ENCODE measurements at regions not wholly inside any gene's neighbourhood (a gene's known extent, or its start where the extent isn't known, plus 50 kb on each side); places are given as distances from the start of the nearest gene placed in this dataset.

DNA sequence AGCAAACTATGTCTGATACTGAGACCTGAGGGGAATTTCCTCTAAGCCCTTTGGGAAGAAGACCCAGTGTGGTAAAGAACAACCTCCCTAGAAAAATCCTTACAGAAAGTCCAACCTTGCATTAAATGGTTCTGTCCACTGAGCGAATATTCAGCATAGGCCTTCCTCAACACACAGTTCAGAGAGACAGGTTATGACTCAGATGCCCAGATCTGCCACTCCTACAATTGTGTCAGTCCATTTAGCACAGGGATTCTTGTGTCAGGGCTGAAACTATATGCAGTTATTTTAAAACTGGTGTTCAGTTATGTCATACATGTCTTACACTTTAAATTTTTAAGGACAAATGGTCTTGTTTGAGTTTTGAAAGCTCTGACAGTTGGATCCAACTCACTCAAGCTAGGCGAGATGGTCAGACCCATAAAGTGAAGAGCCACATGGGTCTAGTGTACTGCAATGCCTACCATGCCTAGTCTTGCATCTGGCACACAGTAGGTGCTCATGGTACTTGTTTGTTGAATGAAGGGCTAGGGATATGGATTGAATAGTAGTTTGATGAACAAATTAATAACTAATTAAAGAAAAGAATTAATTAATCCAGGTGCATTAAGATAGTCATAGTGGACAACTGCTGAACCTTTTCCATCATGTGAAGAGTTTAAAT is 207.5 kb upstream of the PWP1 start:
- DNase-seq = no peak

DNA sequence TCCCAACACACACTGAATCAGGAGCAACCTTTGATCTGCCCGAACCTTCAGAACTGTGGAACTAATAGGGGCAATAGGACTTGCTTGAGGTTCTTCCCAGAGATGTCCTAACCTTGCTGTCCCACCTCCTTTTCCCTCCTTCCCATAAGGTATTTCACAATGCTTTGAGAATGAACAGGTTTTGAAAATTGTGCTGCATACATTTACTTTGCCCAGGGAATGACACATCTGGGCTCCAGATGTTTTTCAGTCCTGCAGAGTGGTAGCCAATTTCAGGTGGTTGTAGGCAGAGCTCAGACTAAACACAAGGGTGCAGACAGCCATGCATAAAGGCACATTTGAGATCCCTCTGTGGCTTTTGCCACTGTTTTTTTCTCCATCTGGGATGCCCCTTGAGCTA is 206.7 kb upstream of the PWP1 start:
- DNase-seq = no peak

DNA sequence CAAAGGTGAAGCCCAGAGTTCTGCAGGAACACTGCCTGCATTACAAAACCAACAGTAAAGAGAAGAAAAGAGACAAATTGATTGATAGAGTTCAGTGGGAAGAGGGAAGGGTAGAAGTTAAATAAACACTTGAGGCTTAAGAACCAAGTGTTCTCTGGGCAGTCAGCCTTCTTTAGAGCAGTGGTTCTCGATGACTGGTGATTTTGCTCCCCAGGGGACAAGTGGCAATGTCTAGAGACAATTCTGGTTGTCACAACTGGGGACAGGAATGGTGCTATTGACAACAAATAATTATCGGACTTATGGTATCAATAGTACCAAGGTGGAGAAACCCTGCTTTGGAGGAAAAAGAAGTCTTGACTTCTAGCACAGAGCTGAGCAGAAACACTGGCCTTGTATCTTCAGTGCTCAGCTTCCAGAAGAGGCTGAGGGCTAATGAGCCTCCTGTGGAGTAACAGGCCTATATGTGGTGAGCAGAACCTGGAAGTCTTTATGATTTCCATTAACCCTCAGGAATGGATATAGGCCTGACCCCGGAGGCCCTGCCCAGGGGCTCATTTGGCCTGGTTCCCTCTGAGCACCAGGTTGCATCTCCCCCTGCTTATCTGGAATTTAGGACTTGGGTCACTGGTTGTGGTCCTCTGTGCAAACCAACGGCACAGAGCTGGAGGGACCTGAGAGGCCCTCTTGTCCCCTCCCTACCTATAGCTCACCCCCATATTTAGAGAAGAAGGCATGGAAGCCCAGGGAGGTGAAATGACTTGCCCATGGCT is 204.6 kb upstream of the PWP1 start:
- DNase-seq = no peak

DNA sequence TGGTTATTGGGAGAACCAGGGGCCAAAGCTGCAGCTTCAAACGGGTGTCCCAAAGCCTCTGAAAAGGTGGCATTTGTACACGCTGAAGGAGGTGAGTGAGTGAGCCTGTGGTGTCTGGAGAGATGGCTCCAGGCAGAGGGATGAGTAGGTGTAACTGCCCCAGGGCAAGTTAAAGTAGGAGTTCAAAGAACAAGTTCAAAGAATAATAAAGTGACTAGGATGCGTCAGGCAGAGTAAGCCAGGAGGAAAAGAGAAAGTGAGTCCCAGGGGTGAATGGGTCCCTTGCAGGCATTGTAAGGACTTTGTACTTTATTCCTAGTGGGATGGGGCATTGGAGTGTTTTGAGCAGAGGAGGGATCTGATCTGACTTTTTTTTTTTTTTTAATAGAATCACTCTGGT is 201.4 kb upstream of the PWP1 start:
- DNase-seq = no peak

DNA sequence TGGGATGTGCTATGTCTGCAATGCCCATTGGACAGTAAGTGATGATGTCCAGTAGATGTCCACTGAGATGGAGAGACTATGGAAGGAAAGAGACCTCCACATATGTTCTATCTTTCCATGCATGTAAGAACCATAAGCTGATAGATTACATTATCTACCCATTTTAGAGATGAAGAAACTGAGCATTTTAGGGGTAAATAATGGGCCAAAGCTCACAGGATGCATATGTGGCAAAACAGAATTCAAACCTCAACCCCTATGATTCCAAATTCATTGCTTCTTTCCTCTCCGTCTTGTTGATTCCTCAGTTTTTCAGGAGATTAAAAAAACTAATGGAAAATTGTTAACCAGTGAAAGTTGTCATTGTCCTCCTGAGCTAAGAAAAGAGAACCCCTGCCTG is 200.7 kb upstream of the PWP1 start:
- DNase-seq = no peak

DNA sequence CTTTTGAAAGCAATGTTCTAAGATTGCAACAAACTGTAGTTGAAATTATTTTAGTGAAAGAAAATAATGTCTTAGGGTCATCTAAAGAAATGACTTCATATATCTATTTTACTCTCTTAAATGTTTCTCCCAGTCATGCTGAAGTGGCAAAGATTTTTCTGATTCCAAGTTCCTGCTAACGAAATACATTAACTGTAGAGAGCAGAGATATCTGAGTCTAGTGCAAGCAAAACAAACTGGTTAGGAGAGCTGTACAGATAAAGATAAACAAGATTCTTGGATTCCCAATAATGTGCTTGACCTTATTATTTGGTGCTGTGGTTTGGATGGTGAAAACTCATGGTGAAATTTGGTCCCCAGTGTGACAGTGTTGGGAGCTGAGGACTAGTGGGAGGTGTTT is 199.9 kb upstream of the PWP1 start:
- no peak for DNase-seq

DNA sequence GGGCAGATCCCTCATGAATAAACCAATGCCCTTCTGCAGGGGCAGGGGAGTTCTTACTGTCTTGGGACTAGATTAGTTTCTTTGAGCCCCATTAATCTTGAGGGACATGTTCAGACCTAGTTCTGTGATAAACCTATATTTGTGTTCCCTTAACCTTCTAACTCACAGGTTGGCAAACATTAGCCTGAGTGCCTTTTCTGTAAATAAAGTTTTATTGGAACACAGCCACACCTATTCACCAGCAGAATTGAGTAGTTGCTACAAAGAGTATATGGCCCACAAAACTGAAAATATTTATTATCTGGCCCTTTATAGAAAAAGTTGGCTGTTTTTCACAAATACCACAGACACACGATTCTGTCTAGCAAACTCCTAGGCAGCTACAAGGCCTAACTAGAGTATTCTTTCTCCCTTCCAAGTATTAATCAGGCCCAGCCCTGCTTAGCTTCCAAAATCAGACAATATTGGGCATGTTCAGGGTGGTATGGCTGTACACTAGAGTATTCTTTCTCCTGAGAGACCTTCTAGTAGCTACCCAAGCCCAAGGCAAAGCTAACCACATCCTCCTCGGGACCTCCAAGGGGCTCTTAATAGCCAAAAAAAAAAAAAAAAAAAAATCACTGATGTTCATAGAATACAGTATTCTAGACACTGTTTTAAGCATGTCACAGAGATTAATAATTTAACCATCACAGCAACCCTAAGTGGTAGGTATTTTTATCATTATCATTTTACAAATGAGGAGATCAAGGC is 199.3 kb upstream of the PWP1 start:
- no peak for DNase-seq

DNA sequence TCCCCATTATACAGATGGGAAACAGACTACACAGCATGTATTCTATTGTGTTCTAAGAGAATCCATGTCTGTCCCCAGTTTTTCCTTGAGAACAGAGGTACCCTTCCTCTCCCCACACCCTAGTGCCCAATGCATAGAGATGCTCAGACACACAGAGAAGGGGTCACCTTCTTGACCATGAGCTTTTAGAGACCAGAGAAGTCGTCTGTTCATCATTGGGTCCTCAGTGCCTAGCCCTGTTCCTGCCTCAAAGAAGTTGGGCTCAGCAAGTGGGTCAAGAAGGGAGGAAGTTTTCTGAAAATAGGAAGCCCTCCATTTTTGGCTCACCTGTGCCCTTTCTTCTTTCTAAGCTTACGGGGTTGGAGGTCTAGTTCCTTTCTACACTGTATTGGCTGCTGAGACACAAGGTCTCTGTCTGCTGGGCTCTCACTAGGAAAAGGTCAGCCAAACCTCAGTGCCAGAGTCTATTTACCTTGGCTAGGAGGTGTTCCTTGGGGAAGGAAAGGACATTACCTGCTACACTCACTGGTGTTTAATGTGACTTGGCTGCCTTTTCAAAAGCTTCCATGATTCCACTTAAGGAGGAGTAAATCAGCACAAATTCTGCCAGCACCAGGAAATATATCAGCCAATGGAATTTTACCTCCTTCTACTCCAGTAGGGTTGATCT is 198.5 kb upstream of the PWP1 start:
- DNase-seq = no peak

DNA sequence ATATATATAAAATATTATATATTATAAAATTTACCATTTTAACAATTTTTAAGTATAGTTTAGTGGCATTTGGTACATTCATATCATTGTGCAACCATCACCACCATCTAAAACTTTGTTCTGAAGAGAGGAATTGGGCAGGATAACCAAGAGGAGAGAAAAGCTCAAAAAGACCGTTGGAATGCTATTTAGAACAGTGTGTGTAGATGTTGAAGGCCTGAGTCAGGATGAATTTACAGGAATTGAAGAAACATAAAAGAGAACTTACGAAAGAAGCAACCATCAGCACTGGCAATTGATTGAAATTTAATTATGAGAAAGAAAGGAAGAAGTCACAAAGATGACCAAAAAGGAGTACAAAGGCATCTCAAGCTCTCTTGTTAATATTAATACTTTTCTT is 196.9 kb upstream of the PWP1 start:
- no peak for DNase-seq

DNA sequence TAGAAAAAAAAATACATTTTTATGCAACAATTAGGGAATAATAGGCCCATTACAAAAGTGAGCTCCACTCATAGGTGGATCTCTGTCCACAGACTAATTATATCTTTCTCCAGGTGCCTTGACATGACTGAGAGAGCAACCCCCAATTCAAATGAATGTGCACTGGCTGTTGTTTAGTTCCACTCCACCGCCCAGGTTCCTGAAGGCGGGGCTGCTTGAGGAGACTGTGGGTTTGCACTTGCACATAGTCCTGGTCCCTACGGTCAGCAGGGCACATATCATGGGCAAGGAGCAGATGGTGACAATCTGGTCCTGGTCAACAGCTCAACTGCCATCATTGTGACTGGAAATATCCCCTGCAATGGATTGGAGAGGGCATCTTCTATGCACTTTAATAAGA is 195.6 kb upstream of the PWP1 start:
- DNase-seq = no peak

DNA sequence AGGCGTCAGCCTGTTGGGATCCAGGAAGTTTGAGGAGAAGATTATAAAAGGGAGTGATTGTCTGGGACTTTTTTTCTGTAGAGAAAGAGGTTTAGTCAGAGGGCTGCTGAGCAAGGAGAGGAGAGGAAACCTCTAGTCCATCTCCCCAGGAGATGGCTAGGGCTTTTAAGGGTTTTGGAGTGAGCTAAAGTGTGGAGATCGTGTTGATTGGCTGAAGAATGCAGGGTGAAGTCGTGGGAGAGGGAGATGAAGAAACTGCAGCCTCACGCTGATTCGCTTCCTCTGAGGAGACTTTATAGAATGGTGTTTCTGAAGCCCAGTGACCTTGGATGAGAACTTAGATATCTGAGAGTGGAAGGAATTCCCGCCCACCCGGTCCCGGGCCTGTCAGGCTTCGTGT is 193.7 kb upstream of the PWP1 start:
- DNase-seq = no peak

DNA sequence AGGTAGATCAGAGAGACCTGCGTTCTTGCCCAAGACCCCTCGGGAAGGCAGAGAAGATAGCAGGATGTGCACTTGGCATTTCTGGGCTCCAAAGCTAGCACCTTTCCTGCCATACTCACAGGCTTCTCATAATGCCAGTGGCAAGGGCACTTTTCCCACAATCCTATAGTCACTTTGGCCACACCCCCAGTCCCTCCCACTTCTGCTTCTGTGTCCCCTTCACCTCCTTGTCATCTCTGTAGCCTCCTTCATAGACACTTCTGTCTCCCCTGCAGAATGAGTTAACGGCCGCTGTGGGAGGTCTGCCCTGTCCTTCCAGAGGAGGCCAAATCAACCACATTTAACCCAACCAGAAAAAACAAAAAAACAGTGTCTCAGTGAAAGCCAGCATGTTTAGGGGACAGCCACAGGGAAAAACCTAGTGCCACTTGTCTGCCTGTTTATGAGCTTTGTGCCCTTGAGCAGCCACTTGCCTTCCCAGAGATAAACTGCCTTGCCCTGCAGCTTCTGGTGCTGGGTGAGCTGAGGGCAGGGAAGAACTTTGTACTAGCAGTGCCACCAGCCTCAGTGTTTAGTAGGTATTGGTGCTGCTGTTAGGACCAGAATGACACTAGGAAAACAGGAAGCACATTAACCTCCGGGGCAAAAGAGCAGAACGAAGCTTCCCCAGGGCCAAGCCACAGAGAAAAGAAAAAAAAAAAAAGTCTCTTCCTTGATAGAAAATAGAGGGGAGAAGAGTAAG is 193.0 kb upstream of the PWP1 start:
- no peak for DNase-seq

DNA sequence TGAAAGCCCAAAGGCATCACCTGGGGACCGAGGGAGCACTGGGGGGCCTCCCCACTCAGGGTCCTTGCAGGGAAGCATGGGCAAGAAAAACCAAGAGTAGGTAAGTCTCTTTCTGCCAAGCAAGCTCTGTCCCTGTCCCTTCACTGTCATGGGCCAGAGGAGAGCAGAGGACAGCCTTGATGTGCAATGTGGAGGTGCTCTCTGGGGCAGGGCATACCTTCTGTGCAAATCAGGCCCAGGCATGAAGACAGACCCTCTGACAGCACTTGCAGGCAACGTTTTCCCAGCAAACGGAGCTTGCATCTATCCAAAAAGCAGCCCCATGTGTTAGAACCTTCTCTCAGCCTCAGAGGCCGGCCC is 192.5 kb upstream of the PWP1 start:
- no peak for DNase-seq

DNA sequence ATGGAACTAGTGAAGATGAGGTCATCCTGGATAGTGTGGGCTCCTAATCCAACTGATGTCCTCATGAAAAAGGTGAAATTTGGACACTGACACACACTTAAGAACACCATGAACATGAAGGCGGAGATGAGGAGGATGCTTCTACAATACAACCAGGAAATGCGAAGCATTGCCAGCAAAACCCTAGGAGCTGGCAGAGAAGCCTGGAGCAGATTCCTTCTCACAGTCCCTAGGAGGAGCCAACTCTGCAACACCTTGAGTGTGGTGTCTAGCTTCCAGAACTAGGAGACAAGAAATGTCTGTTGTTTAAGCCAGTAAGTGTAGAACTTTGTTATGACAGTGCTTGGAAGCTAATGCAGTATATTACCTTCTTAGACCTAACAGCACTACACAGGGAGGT is 191.9 kb upstream of the PWP1 start:
- no peak for DNase-seq

DNA sequence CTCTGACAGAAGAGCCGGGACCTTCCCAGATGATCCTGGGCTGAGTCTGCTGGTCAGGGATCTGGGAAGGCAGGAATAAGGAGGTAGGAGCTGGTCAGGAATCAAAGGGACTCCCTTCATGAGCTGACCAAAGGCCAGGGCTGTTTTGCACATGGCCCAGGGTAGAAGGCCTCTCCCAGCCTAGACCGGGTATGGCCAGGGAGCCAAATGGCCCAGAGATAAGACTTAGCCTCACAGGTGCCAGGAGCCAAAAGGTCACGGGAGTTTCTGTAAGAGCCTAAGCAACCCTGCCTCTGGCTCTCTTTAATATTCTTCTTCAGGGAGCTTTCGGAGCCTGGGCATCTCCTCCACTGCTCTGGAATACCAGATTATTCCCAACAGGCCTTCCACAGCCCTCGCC is 191.3 kb upstream of the PWP1 start:
- no peak for DNase-seq

DNA sequence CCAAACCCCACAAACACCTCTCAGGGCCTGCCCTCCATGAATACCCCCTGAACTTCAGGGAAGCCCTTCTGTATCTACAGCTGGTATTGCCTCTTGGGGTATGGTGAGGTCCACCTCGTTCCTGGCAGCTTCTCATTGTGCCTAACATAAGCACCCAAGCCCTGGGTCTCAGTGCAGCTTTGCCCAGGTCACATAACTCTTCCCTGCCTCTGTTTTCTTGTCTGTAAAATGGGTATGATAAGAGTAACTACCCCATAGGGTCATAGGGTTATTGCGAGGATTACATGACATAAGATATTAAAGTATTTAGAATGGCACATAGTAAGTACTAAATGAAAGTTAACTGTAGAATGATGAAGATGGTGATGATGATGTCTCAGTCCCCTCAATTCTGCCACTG is 190.0 kb upstream of the PWP1 start:
- DNase-seq = no peak

DNA sequence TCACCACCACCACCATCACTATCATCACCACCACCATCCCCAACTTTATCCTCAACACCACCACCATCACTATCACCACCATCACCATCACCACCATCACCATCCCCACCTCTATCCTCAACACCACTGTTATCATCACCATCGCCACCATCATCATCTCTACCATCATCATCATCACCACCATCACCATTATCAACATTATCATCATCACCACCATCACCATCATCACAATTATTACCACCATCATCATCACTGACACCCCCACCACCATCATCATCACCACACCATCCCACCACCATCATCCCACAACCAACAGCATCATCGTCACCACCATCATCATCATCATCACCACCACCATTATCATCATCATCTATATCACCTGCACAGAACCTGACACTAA is 188.4 kb upstream of the PWP1 start:
- no peak for DNase-seq

DNA sequence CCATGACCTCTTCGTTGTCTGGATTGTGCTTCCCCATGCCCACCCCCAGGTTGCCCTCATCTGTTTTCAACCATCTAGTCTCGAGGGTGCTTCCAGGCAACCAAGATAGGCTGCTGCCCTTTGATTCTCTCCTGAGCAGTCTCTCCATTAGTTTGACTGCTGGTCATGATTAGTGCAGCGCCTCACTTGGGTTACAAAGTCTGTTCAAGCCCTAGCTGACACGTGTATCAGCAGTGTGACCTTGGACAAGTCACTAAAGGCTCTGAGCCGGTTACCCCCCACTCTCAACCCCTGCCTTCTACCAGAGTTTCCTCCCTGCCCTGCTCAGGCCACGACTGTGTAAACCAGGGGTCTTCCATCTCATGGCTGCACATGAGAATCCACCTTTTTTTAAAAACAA is 185.3 kb upstream of the PWP1 start:
- no peak for DNase-seq

DNA sequence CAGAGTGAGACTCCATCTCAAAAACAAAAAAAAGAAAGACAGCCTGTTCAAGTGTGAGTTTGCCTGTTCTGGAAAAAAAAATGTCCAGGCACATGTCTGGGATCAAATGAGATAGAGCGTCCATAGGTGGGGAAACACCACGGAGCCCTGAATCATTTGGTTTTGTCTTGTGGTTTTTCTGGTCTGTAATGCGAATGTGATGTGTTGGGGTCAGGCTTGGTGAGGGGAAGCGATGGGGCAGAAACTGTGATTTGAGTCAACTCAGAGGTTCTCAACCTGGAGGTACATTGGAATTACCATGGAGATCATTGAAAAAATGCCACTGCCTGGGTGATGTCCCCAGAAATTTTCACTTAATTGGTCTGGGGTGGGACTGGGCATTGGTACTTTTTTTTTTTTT is 183.9 kb upstream of the PWP1 start:
- DNase-seq = no peak

DNA sequence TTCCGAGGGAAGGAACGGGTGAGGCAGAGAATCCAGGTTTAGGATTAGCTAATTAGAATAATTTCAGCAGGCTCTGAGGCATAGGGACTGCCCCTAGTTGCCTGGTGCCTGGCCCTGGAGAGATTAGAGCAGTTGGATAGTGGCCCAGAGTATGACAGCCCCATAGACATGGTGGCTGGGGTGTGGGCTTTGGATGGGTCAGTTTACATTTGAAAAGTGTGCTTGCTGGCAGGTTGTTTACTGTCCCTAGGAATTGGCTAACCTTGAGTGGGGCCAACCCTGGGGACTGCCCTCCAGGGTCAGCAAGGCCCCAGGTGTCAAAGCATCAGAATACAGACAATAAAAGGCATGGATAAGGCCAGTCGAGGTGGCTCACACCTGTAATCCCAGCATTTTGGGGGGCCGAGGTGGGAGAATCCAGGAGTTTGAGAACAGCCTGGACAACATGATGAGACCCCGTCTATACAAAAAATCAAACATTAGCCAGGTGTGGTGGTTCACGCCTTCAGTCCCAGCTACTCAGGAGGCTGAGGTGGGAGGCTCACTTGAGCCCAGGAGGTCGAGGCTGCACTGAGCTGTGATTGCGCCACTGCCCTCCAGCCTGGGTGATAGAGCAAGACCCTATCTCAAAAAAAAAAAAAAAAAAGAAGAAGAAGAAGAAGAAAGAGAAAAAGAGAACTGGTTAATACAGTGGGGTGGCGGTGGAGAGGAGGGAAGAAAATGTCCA is 182.3 kb upstream of the PWP1 start:
- no peak for DNase-seq

DNA sequence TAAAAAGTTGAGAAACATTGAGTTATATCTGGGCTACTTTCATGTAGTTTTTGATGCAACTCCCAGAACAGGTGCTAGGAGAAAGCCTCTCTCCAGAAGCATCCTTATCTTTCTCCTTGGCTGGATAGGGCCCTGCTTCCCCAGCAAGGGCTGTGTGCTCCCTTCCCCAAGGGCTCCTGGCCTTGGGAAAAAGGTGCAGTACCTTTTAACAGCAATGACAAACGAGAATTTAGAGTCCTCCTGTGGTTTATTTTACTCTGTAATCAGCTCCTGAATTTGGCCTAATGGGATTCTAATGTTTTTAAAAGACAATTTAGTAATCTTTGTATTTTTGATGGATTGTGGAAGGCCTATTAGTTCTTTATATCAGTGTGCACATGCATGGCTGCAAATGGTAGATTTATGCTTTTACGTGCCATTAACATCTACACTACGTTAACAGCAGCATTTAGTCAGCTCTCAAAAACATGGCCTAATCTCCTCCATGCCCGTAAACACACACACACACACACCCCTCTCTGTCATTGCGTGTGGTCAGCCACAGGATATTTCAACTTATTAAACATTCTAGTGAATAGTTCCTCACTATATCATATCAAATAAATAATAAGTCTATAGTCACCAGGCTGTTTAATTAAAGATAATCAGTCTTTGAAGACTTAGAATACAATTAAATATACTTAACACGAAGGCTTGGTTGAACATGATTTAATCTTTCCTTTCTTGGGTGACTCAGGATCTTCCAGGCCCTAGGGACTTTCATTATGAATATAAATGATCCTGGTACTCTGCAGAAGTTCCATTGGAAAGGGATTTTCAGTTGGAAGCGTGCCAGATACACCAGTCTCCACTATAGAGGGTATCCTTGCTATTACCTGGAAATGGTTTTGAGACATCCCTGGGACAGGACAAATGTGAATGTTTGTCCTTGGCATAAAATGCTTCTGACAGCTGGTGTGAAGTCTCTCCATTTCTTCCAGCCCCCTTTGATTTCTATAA is 181.4 kb upstream of the PWP1 start:
- DNase-seq = no peak
